WERI-Rb-1 (cell line): ENCODE measurements at regions not wholly inside any gene's neighbourhood (a gene's known extent, or its start where the extent isn't known, plus 50 kb on each side); places are given as distances from the start of the nearest gene placed in this dataset.

ENCODE experiments used
- DNase-seq: peaks from one replicate; pipeline ENCODE4 v3.0.0-alpha.2; 2020
- H3K27ac ChIP-seq: fragments of 250-450 bp; sonication (Bioruptor Pico); 2 replicates; pipeline ENCODE4 v1.5.1; 2020; ENCODE audit warnings: mild to moderate bottlenecking, moderate library complexity
- H3K27me3 ChIP-seq: fragments of 250-450 bp; sonication (Bioruptor Pico); 2 replicates; pipeline ENCODE4 v1.5.1; 2021; ENCODE audit warnings: mild to moderate bottlenecking, low read depth, moderate library complexity; ENCODE audit not compliant: insufficient read depth, severe bottlenecking
- H3K36me3 ChIP-seq: fragments of 250-450 bp; sonication (Bioruptor Pico); 2 replicates; pipeline ENCODE4 v1.5.1; 2020; ENCODE audit warnings: mild to moderate bottlenecking, moderate library complexity
- H3K4me3 ChIP-seq: 2 replicates; pipeline ENCODE4 v1.5.1; 2011; ENCODE audit warnings: low read depth, mild to moderate bottlenecking, control low read depth, low read length
- H3K9me3 ChIP-seq: fragments of 250-450 bp; sonication (Bioruptor Pico); 2 replicates; pipeline ENCODE4 v1.5.1; 2021; ENCODE audit warnings: mild to moderate bottlenecking, moderate library complexity; ENCODE audit not compliant: severe bottlenecking
- CTCF ChIP-seq: IDR thresholded peaks from 2 replicates; pipeline ENCODE4 v1.5.1; 2011; ENCODE audit warnings: low read depth, mild to moderate bottlenecking, control low read depth, inconsistent platforms, low read length

DNA sequence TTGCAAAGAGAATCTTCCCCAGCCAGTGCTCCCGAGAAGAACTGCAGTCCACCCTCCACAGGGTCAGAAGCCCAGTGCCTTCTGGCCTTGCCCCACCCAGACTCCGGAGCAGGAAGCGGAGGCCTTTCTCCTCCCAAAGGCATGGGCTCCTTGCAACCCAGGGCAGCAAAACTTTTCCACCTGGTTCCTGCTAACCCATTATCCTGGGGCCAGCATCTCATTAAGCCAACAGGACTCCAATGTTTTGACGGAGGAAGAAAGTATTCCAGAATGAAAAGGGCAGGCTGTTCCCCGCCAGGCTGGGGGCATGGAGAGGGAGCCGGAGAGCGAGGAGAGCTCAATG, 88.1 kb downstream of the RTL6 start:
- Histone ChIP-seq H3K27me3 (no peaks in the 10 kb centered on the region), H3K27ac (peak overlapping the region; percentile 23; the same call in 1 of the 2 replicates), H3K9me3 (no peaks in the 10 kb centered on the region), H3K4me3 (no peak overlapping the region), H3K36me3 (no peaks in the 10 kb centered on the region)
- no peak for DNase-seq
- no peak for TF ChIP-seq CTCF

DNA sequence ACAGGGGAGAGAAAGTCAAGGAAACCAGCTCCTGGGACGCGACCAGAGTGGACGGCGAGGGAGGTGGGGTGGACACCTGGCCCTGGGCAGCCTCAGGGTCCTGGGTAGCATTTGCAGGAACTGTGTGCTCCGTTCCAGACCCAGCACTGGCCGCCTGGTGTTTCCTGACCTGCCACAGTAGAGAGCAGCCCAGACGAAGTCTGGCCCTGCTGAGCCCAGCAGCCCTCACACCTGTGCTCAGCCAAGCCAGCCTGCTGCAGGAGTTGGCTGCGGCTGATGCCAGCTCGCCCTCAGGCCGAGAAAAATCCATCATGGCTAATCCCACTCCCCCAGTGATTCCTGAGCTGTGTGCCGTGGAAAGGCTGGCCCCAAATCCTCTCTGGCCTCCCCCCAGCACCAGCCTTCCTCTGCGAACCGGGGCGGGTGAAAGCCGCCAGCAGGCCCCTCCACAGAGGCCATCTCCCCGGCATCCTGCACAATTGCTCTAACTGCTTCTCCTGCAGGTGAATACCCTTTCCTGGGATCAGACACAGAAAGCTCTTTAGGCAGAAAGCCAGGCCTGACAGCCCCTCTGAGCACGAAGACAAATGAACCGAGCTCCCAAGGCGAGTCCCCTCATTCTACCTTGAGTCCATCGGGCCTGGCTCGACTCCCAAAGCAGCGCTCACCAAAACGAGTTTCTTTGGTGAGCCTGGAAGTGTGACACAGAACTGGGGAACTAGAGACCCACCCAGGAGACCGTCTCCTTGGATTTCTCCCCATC, 88.6 kb downstream of the RTL6 start:
- no peaks in the 10 kb centered on the region for H3K36me3 ChIP-seq
- peak overlapping the region; percentile 23; the same call in 1 of the 2 replicates for H3K27ac ChIP-seq
- no peaks in the 10 kb centered on the region for H3K9me3 ChIP-seq
- H3K4me3 ChIP-seq, result no peak overlapping the region
- H3K27me3 ChIP-seq, result no peaks in the 10 kb centered on the region
- no peak for TF ChIP-seq CTCF
- DNase-seq, result no peak

DNA sequence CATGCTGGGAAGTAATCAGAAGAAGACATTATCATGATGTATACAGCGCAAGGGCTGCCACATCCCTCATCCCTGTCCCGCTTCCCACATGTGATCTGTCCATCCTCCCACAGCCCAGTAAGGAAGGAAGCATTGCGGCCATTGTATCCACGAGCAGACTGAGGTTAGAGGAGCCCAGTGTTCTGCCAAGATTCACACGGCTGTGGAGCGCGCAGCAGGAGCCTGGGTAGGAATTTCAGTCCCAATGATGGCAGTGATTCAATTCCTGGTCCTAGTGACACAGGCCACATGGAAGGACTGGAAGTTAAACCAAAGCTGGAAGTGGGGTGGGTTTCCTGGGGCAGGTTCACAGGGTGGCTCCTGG, 89.2 kb downstream of the RTL6 start:
- no peak overlapping the region for H3K4me3 ChIP-seq
- H3K9me3 ChIP-seq, result no peaks in the 10 kb centered on the region
- H3K27ac ChIP-seq, result no peak overlapping the region
- H3K36me3 ChIP-seq, result no peaks in the 10 kb centered on the region
- no peak for DNase-seq
- no peak for TF ChIP-seq CTCF
- no peaks in the 10 kb centered on the region for H3K27me3 ChIP-seq

- no peaks in the 10 kb centered on the region for H3K36me3 ChIP-seq
- no peak overlapping the region for H3K4me3 ChIP-seq
- TF ChIP-seq CTCF, result no peak
- no peaks in the 10 kb centered on the region for H3K9me3 ChIP-seq
- H3K27ac ChIP-seq, result no peak overlapping the region
- DNase-seq, result peak; percentile 0
- no peaks in the 10 kb centered on the region for H3K27me3 ChIP-seq
Observed at GRCh38 chr22:44407987-44408828, 89.8 kb downstream of the RTL6 start.

- H3K27me3 ChIP-seq, result no peaks in the 10 kb centered on the region
- H3K9me3 ChIP-seq, result no peaks in the 10 kb centered on the region
- no peaks in the 10 kb centered on the region for H3K36me3 ChIP-seq
- no peak overlapping the region for H3K4me3 ChIP-seq
- no peak overlapping the region for H3K27ac ChIP-seq
- DNase-seq, result peak; percentile 5
- no peak for TF ChIP-seq CTCF
Observed at GRCh38 chr22:44407171-44407986, 90.7 kb downstream of the RTL6 start.
